ENCODE measurements at regions not wholly inside any gene's neighbourhood (a gene's known extent, or its start where the extent isn't known, plus 50 kb on each side); places are given as distances from the start of the nearest gene placed in this dataset.

- no peak for TF ChIP-seq CTCF (IDR thresholded peaks at IDR 0.05)
- TF ChIP-seq POLR2A (IDR thresholded peaks at IDR 0.05), result no peak
Observed at GRCh38 chr10:78814407-78814806, 254.4 kb upstream of the ZMIZ1 start.

Data from thyroid gland (tissue), 4 donors.